HepG2 (cell line): ENCODE measurements at regions not wholly inside any gene's neighbourhood (a gene's known extent, or its start where the extent isn't known, plus 50 kb on each side); places are given as distances from the start of the nearest gene placed in this dataset.

Experiments
- CBFB ChIP-seq: sonication (generic); formaldehyde crosslinking; IDR thresholded peaks from 2 replicates; pipeline ENCODE4 v1.4.0; 2020; ENCODE audit warnings: missing genetic modification reagents
- CEBPB ChIP-seq: IDR thresholded peaks from 2 replicates; pipeline ENCODE4 v1.6.1; 2011; ENCODE audit warnings: low read depth, low read length, improper control_type of control experiment, borderline replicate concordance
- CHD2 ChIP-seq: IDR thresholded peaks from 2 replicates; pipeline ENCODE4 v1.6.1; 2011; ENCODE audit warnings: low read depth, low read length, improper control_type of control experiment
- DNMT3B ChIP-seq: conservative IDR thresholded peaks from 2 replicates; pipeline ENCODE4 v1.6.1; 2016; ENCODE audit warnings: missing biosample characterization, control low read depth
- DPF2 ChIP-seq: sonication (generic); formaldehyde crosslinking; IDR thresholded peaks from 2 replicates; pipeline ENCODE4 v1.4.0; 2020; ENCODE audit warnings: mild to moderate bottlenecking, low read depth, missing genetic modification reagents, borderline replicate concordance
- EEA1 ChIP-seq: sonication (generic); formaldehyde crosslinking; IDR thresholded peaks from 2 replicates; pipeline ENCODE4 v1.5.1; 2020; ENCODE audit warnings: mild to moderate bottlenecking, missing genetic modification reagents, borderline replicate concordance
- ETV5 ChIP-seq: IDR thresholded peaks from 2 replicates; pipeline ENCODE4 v1.6.1; 2018; ENCODE audit warnings: missing biosample characterization, missing genetic modification reagents, inconsistent platforms, borderline replicate concordance
- MBNL3 ChIP-seq: fragments of 250-450 bp; sonication (Bioruptor Pico); conservative IDR thresholded peaks from 2 replicates; pipeline ENCODE4 v1.8.0; 2022; ENCODE audit warnings: mild to moderate bottlenecking, inconsistent platforms
- MNT ChIP-seq: fragments of 450-650 bp; IDR thresholded peaks from 2 replicates; pipeline ENCODE4 v1.6.1; 2016
- NPAS2 ChIP-seq: sonication (generic); formaldehyde crosslinking; IDR thresholded peaks from 2 replicates; pipeline ENCODE4 v1.8.0; 2022; ENCODE audit warnings: mild to moderate bottlenecking, missing genetic modification reagents, borderline replicate concordance
- SNAPC5 ChIP-seq: sonication (generic); formaldehyde crosslinking; IDR thresholded peaks from 2 replicates; pipeline ENCODE4 v1.8.1; 2023; ENCODE audit warnings: mild to moderate bottlenecking, missing genetic modification reagents, borderline replicate concordance
- SRSF4 ChIP-seq: fragments of 200-400 bp; formaldehyde crosslinking; IDR thresholded peaks from one replicate; pipeline ENCODE4 v1.6.1; 2018; ENCODE audit warnings: mild to moderate bottlenecking, low read depth, low read length, moderate library complexity; ENCODE audit not compliant: poor library complexity, severe bottlenecking
- TEAD3 ChIP-seq: optimal IDR thresholded peaks from 2 replicates; pipeline ENCODE3; 2016; ENCODE audit warnings: borderline replicate concordance
- YY1 ChIP-seq: IDR thresholded peaks from 2 replicates; pipeline ENCODE4 v1.6.1; 2011; ENCODE audit warnings: low read length, low read depth, moderate library complexity, mild to moderate bottlenecking; ENCODE audit not compliant: insufficient read depth, insufficient replicate concordance
- ZFY ChIP-seq: sonication (generic); formaldehyde crosslinking; IDR thresholded peaks from 2 replicates; pipeline ENCODE4 v1.4.0; 2020; ENCODE audit warnings: missing genetic modification reagents
- ZNF34 ChIP-seq: sonication (generic); formaldehyde crosslinking; IDR thresholded peaks from 2 replicates; pipeline ENCODE4 v1.4.0; 2020; ENCODE audit warnings: mild to moderate bottlenecking, missing genetic modification reagents, borderline replicate concordance
- ZNF556 ChIP-seq: sonication (generic); formaldehyde crosslinking; IDR thresholded peaks from 2 replicates; pipeline ENCODE4 v1.4.0; 2020; ENCODE audit warnings: mild to moderate bottlenecking, missing genetic modification reagents, borderline replicate concordance
- TF ChIP-seq, protein P1 (sequence below): sonication (generic); formaldehyde crosslinking; IDR thresholded peaks from 2 replicates; pipeline ENCODE4 v1.4.0; 2020; ENCODE audit warnings: mild to moderate bottlenecking, missing genetic modification reagents
- TF ChIP-seq, protein P2 (sequence below): sonication (generic); formaldehyde crosslinking; IDR thresholded peaks from 2 replicates; pipeline ENCODE4 v1.5.0; 2020; ENCODE audit warnings: mild to moderate bottlenecking, missing genetic modification reagents, borderline replicate concordance
- TF ChIP-seq, protein P3 (sequence below): sonication (generic); formaldehyde crosslinking; IDR thresholded peaks from 2 replicates; pipeline ENCODE4 v1.5.1; 2020; ENCODE audit warnings: mild to moderate bottlenecking, missing genetic modification reagents, moderate library complexity

- TF ChIP-seq EEA1: no peak
- no peak for TF ChIP-seq SRSF4
- TF ChIP-seq SNAPC5 (CRISPR knock-in tag): no peak
- no peak for TF ChIP-seq DPF2 (CRISPR knock-in tag)
- TF ChIP-seq ZNF556 (CRISPR knock-in tag): peak; percentile 20; the same call in 1 of the 2 replicates
- TF ChIP-seq ZFY (CRISPR knock-in tag): no peak
- TF ChIP-seq, protein P1, sequence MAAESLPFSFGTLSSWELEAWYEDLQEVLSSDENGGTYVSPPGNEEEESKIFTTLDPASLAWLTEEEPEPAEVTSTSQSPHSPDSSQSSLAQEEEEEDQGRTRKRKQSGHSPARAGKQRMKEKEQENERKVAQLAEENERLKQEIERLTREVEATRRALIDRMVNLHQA (CRISPR knock-in tag): no peak
- 0 out of 2 replicates have a peak, but pooled peaks have one; percentile 34 for TF ChIP-seq ZNF34
- peak; percentile 61 for TF ChIP-seq TEAD3 (CRISPR knock-in tag)
- TF ChIP-seq ETV5 (CRISPR knock-in tag): no peak
- TF ChIP-seq, protein P2, sequence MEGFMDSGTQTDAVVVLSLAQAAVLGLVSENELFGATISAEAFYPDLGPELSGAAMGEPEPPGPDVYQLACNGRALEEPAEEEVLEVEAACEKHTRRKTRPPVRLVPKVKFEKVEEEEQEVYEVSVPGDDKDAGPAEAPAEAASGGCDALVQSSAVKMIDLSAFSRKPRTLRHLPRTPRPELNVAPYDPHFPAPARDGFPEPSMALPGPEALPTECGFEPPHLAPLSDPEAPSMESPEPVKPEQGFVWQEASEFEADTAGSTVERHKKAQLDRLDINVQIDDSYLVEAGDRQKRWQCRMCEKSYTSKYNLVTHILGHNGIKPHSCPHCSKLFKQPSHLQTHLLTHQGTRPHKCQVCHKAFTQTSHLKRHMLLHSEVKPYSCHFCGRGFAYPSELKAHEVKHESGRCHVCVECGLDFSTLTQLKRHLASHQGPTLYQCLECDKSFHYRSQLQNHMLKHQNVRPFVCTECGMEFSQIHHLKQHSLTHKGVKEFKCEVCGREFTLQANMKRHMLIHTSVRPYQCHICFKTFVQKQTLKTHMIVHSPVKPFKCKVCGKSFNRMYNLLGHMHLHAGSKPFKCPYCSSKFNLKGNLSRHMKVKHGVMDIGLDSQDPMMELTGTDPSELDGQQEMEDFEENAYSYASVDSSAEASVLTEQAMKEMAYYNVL (CRISPR knock-in tag): no peak
- no peak for TF ChIP-seq MNT
- no peak for TF ChIP-seq CHD2
- no peak for TF ChIP-seq CBFB
- TF ChIP-seq DNMT3B (CRISPR knock-in tag): no peak
- TF ChIP-seq NPAS2: no peak
- TF ChIP-seq CEBPB: no peak
- TF ChIP-seq, protein P3, sequence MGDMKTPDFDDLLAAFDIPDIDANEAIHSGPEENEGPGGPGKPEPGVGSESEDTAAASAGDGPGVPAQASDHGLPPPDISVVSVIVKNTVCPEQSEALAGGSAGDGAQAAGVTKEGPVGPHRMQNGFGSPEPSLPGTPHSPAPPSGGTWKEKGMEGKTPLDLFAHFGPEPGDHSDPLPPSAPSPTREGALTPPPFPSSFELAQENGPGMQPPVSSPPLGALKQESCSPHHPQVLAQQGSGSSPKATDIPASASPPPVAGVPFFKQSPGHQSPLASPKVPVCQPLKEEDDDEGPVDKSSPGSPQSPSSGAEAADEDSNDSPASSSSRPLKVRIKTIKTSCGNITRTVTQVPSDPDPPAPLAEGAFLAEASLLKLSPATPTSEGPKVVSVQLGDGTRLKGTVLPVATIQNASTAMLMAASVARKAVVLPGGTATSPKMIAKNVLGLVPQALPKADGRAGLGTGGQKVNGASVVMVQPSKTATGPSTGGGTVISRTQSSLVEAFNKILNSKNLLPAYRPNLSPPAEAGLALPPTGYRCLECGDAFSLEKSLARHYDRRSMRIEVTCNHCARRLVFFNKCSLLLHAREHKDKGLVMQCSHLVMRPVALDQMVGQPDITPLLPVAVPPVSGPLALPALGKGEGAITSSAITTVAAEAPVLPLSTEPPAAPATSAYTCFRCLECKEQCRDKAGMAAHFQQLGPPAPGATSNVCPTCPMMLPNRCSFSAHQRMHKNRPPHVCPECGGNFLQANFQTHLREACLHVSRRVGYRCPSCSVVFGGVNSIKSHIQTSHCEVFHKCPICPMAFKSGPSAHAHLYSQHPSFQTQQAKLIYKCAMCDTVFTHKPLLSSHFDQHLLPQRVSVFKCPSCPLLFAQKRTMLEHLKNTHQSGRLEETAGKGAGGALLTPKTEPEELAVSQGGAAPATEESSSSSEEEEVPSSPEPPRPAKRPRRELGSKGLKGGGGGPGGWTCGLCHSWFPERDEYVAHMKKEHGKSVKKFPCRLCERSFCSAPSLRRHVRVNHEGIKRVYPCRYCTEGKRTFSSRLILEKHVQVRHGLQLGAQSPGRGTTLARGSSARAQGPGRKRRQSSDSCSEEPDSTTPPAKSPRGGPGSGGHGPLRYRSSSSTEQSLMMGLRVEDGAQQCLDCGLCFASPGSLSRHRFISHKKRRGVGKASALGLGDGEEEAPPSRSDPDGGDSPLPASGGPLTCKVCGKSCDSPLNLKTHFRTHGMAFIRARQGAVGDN: no peak
- no peak for TF ChIP-seq YY1
- TF ChIP-seq MBNL3 (CRISPR knock-in tag): no peak
Observed at GRCh38 chr20:51966296-51966971, 164.1 kb upstream of the SALL4 start (continued).
